Smooth muscle cell (in vitro differentiated cells): ENCODE measurements at regions not wholly inside any gene's neighbourhood (a gene's known extent, or its start where the extent isn't known, plus 50 kb on each side); places are given as distances from the start of the nearest gene placed in this dataset.

Source experiments
- DNase-seq: peaks from one replicate; lab custom pipeline; 2025; ENCODE audit not compliant: unreplicated experiment; lab: John Stamatoyannopoulos, UW
- H2AFZ ChIP-seq: fragments of 200-600 bp; sonication (generic); 2 replicates; pipeline ENCODE4 v1.6.0; 2016; ENCODE audit warnings: antibody characterized with exemption, low read depth, mild to moderate bottlenecking
- H3F3A ChIP-seq: fragments of 200-600 bp; sonication (generic); 2 replicates; pipeline ENCODE4 v1.6.0; 2017; ENCODE audit warnings: antibody characterized with exemption, low read depth
- H3K27ac ChIP-seq: fragments of 200-600 bp; sonication (generic); 2 replicates; pipeline ENCODE4 v1.5.1; 2016; ENCODE audit warnings: low read depth, mild to moderate bottlenecking
- H3K27me3 ChIP-seq: fragments of 200-600 bp; sonication (generic); 2 replicates; pipeline ENCODE4 v1.6.1; 2016; ENCODE audit warnings: low read depth, mild to moderate bottlenecking
- H3K36me3 ChIP-seq: fragments of 200-600 bp; sonication (generic); 2 replicates; pipeline ENCODE4 v1.5.1; 2016; ENCODE audit warnings: low read depth
- H3K4me1 ChIP-seq: fragments of 200-600 bp; sonication (generic); 2 replicates; pipeline ENCODE4 v1.5.1; 2016; ENCODE audit warnings: low read depth
- H3K4me2 ChIP-seq: fragments of 200-600 bp; sonication (generic); 2 replicates; pipeline ENCODE4 v1.6.0; 2016; ENCODE audit warnings: mild to moderate bottlenecking
- H3K4me3 ChIP-seq: fragments of 200-600 bp; sonication (generic); 2 replicates; pipeline ENCODE4 v1.5.1; 2016; ENCODE audit warnings: mild to moderate bottlenecking
- H3K79me2 ChIP-seq: fragments of 200-600 bp; sonication (generic); 2 replicates; pipeline ENCODE4 v1.6.0; 2016; ENCODE audit warnings: low read depth, mild to moderate bottlenecking
- H3K9ac ChIP-seq: fragments of 200-600 bp; sonication (generic); 2 replicates; pipeline ENCODE4 v1.6.0; 2016; ENCODE audit warnings: low read depth
- H3K9me3 ChIP-seq: fragments of 200-600 bp; sonication (generic); replicated peaks from 2 replicates; pipeline ENCODE4 v1.5.1; 2016; ENCODE audit warnings: low read depth
- H4K20me1 ChIP-seq: fragments of 200-600 bp; sonication (generic); 2 replicates; pipeline ENCODE4 v1.6.0; 2016; ENCODE audit warnings: low read depth
- CTCF ChIP-seq: fragments of 200-600 bp; sonication (generic); IDR thresholded peaks from 2 replicates; pipeline ENCODE4 v1.5.1; 2017; ENCODE audit warnings: borderline replicate concordance, mild to moderate bottlenecking, antibody characterized with exemption; ENCODE audit not compliant: insufficient read depth, poor library complexity, severe bottlenecking
- WGBS: methylation state at CpG from one replicate; pipeline ENCODE4 v1.1.7; 2016; ENCODE audit warnings: low lambda C conversion rate; 5-methylcytosine and 5-hydroxymethylcytosine counted together

- DNase-seq = no peak
- Histone ChIP-seq H3K9ac (no peak overlapping the region), H3K36me3 (no peaks in the 10 kb centered on the region), H3K4me3 (no peak overlapping the region), H4K20me1 (no peaks in the 10 kb centered on the region), H3F3A (no peaks in the 10 kb centered on the region), H2AFZ (no peak overlapping the region), H3K27me3 (no peaks in the 10 kb centered on the region), H3K4me1 (no peaks in the 10 kb centered on the region), H3K9me3 (no peaks in the 10 kb centered on the region), H3K27ac (no peak overlapping the region), H3K4me2 (no peak overlapping the region), H3K79me2 (no peaks in the 10 kb centered on the region)
- WGBS = 74% methylated on average over 2 of the region's 2 CpGs
- TF ChIP-seq CTCF = no peak
Measured at GRCh38 chr7:136585954-136586670, 282.3 kb upstream of the CHRM2 start.

- WGBS = 86% methylated on average over 1 of the region's 2 CpGs
- Histone ChIP-seq H3K27ac (no peak overlapping the region), H3K27me3 (no peaks in the 10 kb centered on the region), H3K79me2 (no peaks in the 10 kb centered on the region), H3F3A (no peaks in the 10 kb centered on the region), H2AFZ (no peak overlapping the region), H3K4me3 (no peak overlapping the region), H3K36me3 (no peaks in the 10 kb centered on the region), H3K4me2 (no peak overlapping the region), H3K9ac (no peak overlapping the region), H3K9me3 (no peaks in the 10 kb centered on the region), H3K4me1 (no peaks in the 10 kb centered on the region), H4K20me1 (no peaks in the 10 kb centered on the region)
- no peak for TF ChIP-seq CTCF
- DNase-seq = no peak
Measured at GRCh38 chr7:136566491-136566890, 302.0 kb upstream of the CHRM2 start.

- Histone ChIP-seq H3F3A (no peaks in the 10 kb centered on the region), H4K20me1 (no peaks in the 10 kb centered on the region), H3K79me2 (no peaks in the 10 kb centered on the region), H3K9ac (no peak overlapping the region), H3K9me3 (no peaks in the 10 kb centered on the region), H3K4me3 (no peak overlapping the region), H2AFZ (no peak overlapping the region), H3K4me2 (no peak overlapping the region), H3K27ac (no peak overlapping the region), H3K36me3 (no peaks in the 10 kb centered on the region), H3K4me1 (peaks cover 3% of the 10 kb centered on the region), H3K27me3 (no peaks in the 10 kb centered on the region)
- WGBS = 69% methylated on average over 5 of the region's 5 CpGs
- no peak for TF ChIP-seq CTCF
- no peak for DNase-seq
Measured at GRCh38 chr7:136555933-136556332, 312.5 kb upstream of the CHRM2 start.

GRCh38 chr7:136551618-136552017, 316.8 kb upstream of the CHRM2 start:
- H4K20me1 ChIP-seq = no peaks in the 10 kb centered on the region
- H3K27me3 ChIP-seq = no peaks in the 10 kb centered on the region
- H3K79me2 ChIP-seq = no peaks in the 10 kb centered on the region
- H3K27ac ChIP-seq = no peak overlapping the region
- no peak overlapping the region for H2AFZ ChIP-seq
- H3K9me3 ChIP-seq = no peaks in the 10 kb centered on the region
- H3F3A ChIP-seq = no peaks in the 10 kb centered on the region
- H3K4me1 ChIP-seq = peaks cover 3% of the 10 kb centered on the region
- H3K9ac ChIP-seq = no peak overlapping the region
- H3K4me2 ChIP-seq = no peak overlapping the region
- no peaks in the 10 kb centered on the region for H3K36me3 ChIP-seq
- 56% methylated on average over 1 of the region's 1 CpG for WGBS
- no peak for TF ChIP-seq CTCF
- no peak for DNase-seq
- no peak overlapping the region for H3K4me3 ChIP-seq
